GM13977 (cell line): ENCODE measurements at regions not wholly inside any gene's neighbourhood (a gene's known extent, or its start where the extent isn't known, plus 50 kb on each side); places are given as distances from the start of the nearest gene placed in this dataset.
"Not testable (repeated sequence)": the region's sequence is repeated elsewhere in the genome, so short reads cannot be mapped to it uniquely, and the experiment has no call there.

Experiments used
- DNase-seq: peaks from one replicate; pipeline ENCODE4 v3.0.0; 2012; ENCODE audit warnings: low spot score
- CTCF ChIP-seq: IDR thresholded peaks from 2 replicates; pipeline ENCODE4 v1.5.1; 2012; ENCODE audit warnings: mild to moderate bottlenecking, control low read depth; ENCODE audit not compliant: insufficient read depth; ENCODE audit errors: extremely low read depth, missing control alignments
- in situ Hi-C: fragments of 300-500 bp; cut with MboI; formaldehyde crosslinking; loops from one replicate; pipeline ENCODE4 v1.12.0; 2022; ENCODE audit warnings: low sequenced_read_pairs, low pct_unique_long_range_greater_than_20kb, mixed read lengths, inconsistent platforms; ENCODE audit not compliant: unreplicated experiment

- no peak for TF ChIP-seq CTCF
- in situ Hi-C loops = no loop called here
- DNase-seq = no peak
These were observed 182.8 kb upstream of the ZNF804B start for GRCh38 chr7:88576720-88577119.

- no peak for TF ChIP-seq CTCF
- in situ Hi-C loops = no loop called here
- no peak for DNase-seq
These were observed 193.3 kb upstream of the ZNF804B start for GRCh38 chr7:88566162-88566729.

GRCh38 chr7:88565401-88565800 lies 194.1 kb upstream of the ZNF804B start:
- TF ChIP-seq CTCF = no peak
- no peak for DNase-seq
- in situ Hi-C loops = no loop called here

GRCh38 chr7:88556441-88556840 lies 203.1 kb upstream of the ZNF804B start:
- in situ Hi-C loops, DNase-seq: not testable (repeated sequence)

- in situ Hi-C loops = not testable (repeated sequence)
These were observed 204.7 kb upstream of the ZNF804B start for GRCh38 chr7:88554847-88555246.

GRCh38 chr7:88548399-88548798 lies 211.1 kb upstream of the ZNF804B start:
- TF ChIP-seq CTCF = no peak
- in situ Hi-C loops = no loop called here
- DNase-seq = no peak

More at GRCh38 chr7:88554847-88555246, 204.7 kb upstream of the ZNF804B start:
- DNase-seq = not testable (repeated sequence)

- peak; percentile 81 for TF ChIP-seq CTCF
- in situ Hi-C loops = no loop called here
- DNase-seq = peak; percentile 24
These were observed 212.7 kb upstream of the ZNF804B start for GRCh38 chr7:88546808-88547207.

- in situ Hi-C loops = no loop called here
- TF ChIP-seq CTCF = no peak
- no peak for DNase-seq
These were observed 213.8 kb upstream of the ZNF804B start for GRCh38 chr7:88545663-88546062.
